Activated T-cell treated with anti-CD3 and anti-CD28 coated beads, Interleukin-2, amount 50 U/mL, for 48 hours (primary cell): ENCODE measurements at regions not wholly inside any gene's neighbourhood (a gene's known extent, or its start where the extent isn't known, plus 50 kb on each side); places are given as distances from the start of the nearest gene placed in this dataset.
"Not testable (repeated sequence)": the region's sequence is repeated elsewhere in the genome, so short reads cannot be mapped to it uniquely, and the experiment has no call there.

Experiments used
- DNase-seq, 2 experiments: peaks; one replicate each; pipeline ENCODE4 v3.0.0-alpha.2; 2020

- no peak for DNase-seq
Measured at GRCh38 chr16:88306860-88307545, 75.8 kb upstream of the ZNF469 start.

GRCh38 chr16:88308441-88309173 is 74.2 kb upstream of the ZNF469 start:
- no peak for DNase-seq

GRCh38 chr16:88309174-88309907 is 73.4 kb upstream of the ZNF469 start:
- no peak for DNase-seq

- DNase-seq, result no peak
Measured at GRCh38 chr16:88309908-88310265, 72.9 kb upstream of the ZNF469 start.

- DNase-seq, result no peak
Measured at GRCh38 chr16:88310796-88311605, 71.8 kb upstream of the ZNF469 start.

- DNase-seq, result not testable (repeated sequence)
Measured at GRCh38 chr16:88311860-88312259, 70.9 kb upstream of the ZNF469 start.

GRCh38 chr16:88312732-88313131 is 70.0 kb upstream of the ZNF469 start:
- no peak for DNase-seq

- no peak for DNase-seq
Measured at GRCh38 chr16:88314991-88315542, 67.7 kb upstream of the ZNF469 start.

- DNase-seq, result no peak
Measured at GRCh38 chr16:88315543-88316105, 67.1 kb upstream of the ZNF469 start.

GRCh38 chr16:88316151-88316550 is 66.6 kb upstream of the ZNF469 start:
- no peak for DNase-seq

GRCh38 chr16:88316941-88317612 is 65.7 kb upstream of the ZNF469 start:
- DNase-seq, result no peak

GRCh38 chr16:88317613-88317965 is 65.2 kb upstream of the ZNF469 start:
- no peak for DNase-seq

GRCh38 chr16:88318051-88318450 is 64.7 kb upstream of the ZNF469 start:
- DNase-seq, result no peak

GRCh38 chr16:88318521-88318920 is 64.2 kb upstream of the ZNF469 start:
- DNase-seq, result no peak

GRCh38 chr16:88319116-88319965 is 63.4 kb upstream of the ZNF469 start:
- DNase-seq, result no peak

- DNase-seq, result peak; percentile 51
Measured at GRCh38 chr16:88320947-88321634, 61.7 kb upstream of the ZNF469 start.

GRCh38 chr16:88321635-88322499 is 60.9 kb upstream of the ZNF469 start:
- DNase-seq, result no peak

- no peak for DNase-seq
Measured at GRCh38 chr16:88322500-88322970, 60.2 kb upstream of the ZNF469 start.

- DNase-seq, result no peak
Measured at GRCh38 chr16:88323041-88323440, 59.7 kb upstream of the ZNF469 start.
